DND-41 (cell line): ENCODE measurements at regions not wholly inside any gene's neighbourhood (a gene's known extent, or its start where the extent isn't known, plus 50 kb on each side); places are given as distances from the start of the nearest gene placed in this dataset.

ENCODE experiments used
- CTCF ChIP-seq: IDR thresholded peaks from 2 replicates; pipeline ENCODE4 v1.5.1; 2012; ENCODE audit warnings: borderline replicate concordance, low read length, moderate library complexity, mild to moderate bottlenecking; ENCODE audit not compliant: poor library complexity, severe bottlenecking; ENCODE audit errors: extremely low read depth
- EZH2 ChIP-seq: IDR thresholded peaks from 3 replicates; pipeline ENCODE4 v1.6.1; 2012; ENCODE audit warnings: borderline replicate concordance, low read depth, mild to moderate bottlenecking, moderate library complexity, low read length, inconsistent platforms; ENCODE audit not compliant: severe bottlenecking

DNA sequence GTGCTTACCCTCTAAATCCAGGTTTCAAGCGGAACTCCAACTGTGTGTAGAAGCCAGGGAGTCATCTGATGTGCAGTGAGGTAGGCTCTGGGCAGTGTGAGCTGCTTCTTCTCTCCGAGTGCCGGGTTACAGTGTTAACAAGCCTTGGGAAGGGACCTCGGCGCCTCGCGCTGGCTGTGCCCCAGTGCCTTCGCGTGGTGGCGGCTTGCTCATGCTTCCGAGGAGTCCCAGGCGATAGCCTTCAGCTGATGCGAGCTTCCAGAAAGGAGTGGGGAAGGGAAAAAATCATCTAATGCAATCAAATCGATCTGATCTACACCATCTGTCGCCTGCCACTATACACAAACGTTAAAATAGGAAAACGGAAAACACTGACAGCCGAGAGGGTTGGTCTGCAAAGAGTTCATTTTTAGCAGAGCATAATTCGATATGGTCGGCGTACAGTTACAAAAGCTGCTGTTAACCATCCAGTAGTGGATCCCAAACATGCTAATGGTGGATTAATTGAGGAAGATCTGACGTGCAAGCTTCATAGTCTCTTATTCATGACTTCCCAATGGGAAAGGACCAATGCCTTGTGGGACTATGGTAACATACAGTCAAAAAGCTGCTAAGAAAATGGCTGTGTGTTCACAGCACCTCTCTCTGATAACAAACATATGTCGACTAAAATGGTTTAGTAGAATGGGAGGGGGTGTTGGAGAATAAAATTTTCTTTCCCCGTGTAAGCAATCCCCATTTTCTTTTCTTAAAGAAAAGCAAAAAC is 128.7 kb upstream of the DPYD start:
- TF ChIP-seq CTCF, result no peak
- TF ChIP-seq EZH2, result no peak
